HG03159 (cell line): ENCODE measurements at regions not wholly inside any gene's neighbourhood (a gene's known extent, or its start where the extent isn't known, plus 50 kb on each side); places are given as distances from the start of the nearest gene placed in this dataset.

ENCODE experiments used
- ATAC-seq: cut with Tn5 transposase; IDR thresholded peaks from one replicate; pipeline ENCODE4 v1.9.1; 2021; ENCODE audit warnings: mild to moderate bottlenecking, moderate library complexity; ENCODE audit not compliant: unreplicated experiment

- ATAC-seq: no peak
Measured at GRCh38 chr4:33306131-33306530, 2586.0 kb downstream of the PCDH7 start.

DNA sequence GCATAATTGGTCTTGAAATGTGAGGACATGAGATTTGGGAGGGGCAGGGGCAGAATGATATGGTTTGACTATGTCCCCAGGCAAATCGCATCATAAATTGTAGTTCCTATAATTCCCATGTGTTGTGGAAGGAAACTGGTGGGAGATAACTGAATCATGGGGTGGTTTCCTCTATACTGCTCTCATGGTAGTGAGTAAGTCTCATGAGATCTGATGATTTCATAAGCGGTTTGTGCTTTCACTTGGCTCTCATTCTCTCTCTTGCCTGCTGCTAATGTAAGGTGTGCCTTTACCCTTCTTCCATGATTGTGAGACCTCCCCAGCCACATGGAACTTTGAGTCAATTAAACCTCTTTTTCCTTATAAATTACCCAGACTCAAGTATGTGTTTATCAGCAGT is 2595.9 kb downstream of the PCDH7 start:
- ATAC-seq: no peak

DNA sequence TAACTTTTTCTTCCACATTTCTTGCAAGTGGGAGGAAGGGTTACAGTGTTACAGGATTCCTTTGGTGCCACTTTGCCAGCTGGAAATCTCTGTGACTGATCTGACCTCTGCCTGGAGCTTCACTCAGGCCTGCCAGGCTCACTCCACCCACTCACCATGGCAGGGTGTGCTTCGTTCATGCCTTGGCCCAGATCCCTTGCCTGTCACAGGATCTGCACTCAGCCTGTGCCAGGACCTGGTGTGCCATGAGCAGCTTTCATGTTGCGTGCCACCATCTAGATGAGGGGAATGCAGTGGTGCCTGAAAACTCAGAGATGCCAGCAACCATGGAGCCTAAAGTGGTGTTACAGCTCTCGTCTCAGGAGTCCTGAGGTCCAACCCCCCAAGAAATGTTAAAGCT is 2596.4 kb downstream of the PCDH7 start:
- ATAC-seq: no peak

DNA sequence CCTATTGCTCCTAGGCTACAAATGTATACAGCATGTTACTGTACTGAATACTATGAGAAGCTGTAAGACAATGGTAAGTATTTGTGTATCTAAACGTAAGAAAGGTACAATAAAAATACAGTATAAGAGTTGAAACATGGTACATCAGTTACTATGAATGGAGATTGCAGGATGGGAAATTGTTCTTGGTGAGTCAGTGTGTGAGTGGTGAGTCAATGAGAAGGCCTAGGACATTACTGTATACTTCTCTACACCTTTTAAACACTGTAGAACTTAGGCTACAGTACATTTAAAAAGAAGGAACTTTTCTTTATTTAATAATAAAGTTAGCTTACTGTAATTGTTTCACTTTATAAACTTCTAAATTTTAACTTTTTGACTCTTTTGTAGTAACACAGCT is 2603.2 kb downstream of the PCDH7 start:
- ATAC-seq: no peak

DNA sequence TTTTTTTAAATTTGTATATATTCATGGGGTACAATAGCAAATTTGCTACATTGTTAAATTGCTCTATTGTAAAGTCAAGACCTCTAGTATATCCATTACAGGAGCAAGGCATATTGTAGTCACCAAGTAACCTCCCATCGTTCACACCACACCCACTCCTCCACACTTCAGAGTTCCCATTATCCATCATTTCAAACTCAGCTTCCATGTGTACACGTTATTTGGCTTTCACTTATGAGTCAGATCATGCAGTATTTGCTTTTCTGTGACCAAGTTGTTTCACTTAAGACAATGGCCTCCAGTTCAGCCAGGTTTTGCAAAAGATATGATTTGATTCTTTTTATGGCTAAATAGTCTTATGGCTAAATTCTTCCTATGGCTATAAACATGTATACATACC is 2614.2 kb downstream of the PCDH7 start:
- ATAC-seq: no peak

GRCh38 chr4:33339762-33340161 is 2619.6 kb downstream of the PCDH7 start:
- ATAC-seq: no peak

GRCh38 chr4:33340168-33340567 is 2620.0 kb downstream of the PCDH7 start:
- ATAC-seq: no peak

DNA sequence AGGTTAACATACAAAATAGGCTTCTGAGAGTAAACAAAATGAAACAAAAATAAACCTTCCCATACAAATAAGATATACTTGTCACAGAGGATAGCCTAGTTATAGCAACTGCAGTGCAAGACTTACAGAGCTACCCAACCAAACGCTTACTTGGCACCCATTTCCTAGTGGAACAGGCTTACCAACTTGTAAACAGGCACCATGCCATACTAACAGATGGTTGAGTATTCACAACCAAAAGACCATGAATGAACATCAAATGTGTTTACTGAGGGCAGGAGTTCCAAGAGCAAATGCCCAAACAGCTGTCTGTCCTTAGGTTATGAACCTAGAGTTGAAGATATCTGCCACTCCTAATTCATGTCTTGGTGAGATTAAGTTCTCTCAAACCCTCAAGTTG is 2629.2 kb downstream of the PCDH7 start:
- ATAC-seq: no peak

DNA sequence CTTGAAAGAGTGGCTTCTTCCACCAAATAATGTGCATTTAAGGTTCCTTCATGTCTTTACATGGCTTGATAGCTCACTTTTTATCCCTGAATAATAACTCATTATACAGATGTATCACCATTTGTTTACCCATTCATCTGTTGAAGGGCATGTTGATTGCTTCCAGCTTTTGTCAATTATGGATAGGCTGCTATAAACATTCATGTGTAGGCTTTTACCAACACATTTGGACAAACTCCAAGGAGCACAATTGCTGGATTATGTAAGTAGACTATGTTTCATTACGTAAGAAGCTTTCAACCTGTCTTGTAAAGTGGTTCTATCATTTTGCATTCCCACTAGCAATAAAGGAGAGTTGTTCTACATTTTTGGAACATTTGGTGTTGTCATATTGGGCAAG is 2637.0 kb downstream of the PCDH7 start:
- no peak for ATAC-seq

DNA sequence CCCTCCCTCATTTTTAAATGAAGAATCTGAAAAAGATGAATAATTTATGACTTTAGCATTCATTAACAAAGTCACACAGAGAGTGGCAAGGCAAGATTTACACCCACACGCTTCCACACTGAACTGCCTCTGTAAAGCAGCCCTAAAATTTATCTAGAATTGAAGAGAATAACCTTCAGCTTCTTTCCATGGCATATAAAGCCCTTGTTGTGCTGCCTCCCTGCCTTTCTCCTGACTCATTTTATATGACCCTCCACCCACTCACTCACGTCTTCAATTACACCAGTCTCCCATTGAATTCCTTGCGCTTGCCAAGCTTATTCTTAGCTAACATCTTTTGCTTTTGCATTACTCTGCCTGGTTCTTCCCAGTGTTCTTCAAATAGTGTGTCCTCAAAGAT is 2649.3 kb downstream of the PCDH7 start:
- ATAC-seq: no peak

DNA sequence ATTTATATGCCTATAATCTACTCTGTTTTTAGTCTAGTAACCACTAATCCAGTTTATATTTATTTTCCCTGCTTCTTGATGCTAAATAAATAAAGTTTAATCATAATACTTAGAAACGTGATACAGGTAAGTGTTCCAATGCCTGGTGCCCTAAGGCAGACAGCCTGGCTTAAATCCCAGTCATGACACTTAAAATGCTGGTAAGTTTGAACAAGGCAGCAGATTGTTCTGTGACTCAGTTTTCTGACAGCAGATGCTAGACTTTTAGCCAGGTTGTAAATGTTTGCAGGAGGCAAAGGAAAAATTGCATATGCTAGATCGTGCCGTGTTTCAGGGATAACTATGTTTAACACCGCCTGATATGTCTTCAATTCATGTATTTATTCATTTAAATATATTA is 2661.6 kb downstream of the PCDH7 start:
- ATAC-seq: no peak

DNA sequence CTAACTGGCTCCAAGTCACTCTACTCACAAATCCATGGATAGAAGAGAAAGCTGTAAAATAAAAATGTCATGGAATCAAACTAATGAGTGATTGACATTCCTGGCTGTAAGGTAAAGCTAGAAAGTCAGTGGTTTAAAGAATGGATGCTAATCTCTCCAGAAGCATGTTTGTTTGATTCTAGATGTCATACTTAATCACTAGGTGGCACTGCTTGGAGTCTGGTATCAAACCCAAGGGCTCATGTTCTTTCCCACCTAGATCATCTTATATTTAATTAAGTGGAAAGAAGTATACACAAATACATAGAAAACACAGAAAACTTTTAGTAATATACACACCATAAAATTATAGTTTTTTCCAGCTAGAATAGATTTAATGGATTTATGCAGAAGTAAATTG is 2666.6 kb downstream of the PCDH7 start:
- ATAC-seq: no peak

DNA sequence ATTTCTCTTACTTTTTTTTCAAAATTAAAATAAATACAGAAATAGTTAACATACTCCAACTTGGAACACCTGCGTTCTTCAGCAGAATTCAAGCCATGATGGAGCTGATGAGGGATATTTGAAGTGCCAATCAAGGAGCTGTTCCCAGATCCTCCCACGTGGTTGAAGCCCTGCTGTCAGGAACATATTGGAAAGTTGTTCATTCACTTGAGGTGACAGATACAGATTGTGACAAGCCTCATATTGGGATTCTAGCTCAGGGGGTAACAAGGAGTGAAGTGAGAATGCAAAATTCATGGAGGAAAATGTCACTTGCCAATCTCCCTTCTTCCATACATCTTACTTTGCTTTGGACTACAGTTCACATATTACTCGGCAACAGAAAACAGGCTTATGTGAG is 2670.8 kb downstream of the PCDH7 start:
- no peak for ATAC-seq

DNA sequence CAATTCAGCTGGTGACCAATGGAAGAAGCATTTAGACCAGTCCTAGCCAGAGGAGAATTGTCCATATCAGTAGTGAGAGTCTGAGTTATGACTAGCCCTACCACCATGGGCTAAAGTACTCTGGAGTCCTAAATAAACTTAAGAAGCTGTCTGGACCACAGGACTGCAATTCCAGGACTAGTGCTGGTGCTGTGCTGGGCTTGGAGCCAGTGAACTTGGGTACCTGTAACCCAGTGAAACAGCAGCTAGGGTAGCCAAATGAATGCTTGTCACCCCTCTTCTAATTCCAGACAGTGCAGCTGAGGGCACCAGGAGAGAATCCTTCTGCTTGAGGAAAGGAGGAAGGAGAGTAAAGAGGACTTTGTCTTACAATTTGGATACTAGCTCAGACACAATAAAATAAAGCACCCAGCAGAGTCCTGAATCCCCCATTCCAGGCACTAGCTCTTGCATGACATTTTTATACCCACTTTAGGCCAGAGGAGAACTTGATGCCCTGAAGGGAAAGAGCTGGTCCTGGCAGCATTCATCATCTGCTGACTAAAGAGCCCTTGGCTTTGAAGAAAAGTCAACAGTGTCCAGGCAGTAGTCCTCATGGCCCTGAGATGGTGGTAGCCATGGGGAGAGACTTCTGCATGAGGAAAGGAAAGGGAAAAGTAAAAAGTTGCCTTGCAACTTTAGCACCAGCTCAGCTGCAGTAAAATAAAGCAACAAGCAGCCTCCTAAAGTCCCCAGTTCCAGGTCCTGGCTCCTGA is 2675.7 kb downstream of the PCDH7 start:
- ATAC-seq: no peak

DNA sequence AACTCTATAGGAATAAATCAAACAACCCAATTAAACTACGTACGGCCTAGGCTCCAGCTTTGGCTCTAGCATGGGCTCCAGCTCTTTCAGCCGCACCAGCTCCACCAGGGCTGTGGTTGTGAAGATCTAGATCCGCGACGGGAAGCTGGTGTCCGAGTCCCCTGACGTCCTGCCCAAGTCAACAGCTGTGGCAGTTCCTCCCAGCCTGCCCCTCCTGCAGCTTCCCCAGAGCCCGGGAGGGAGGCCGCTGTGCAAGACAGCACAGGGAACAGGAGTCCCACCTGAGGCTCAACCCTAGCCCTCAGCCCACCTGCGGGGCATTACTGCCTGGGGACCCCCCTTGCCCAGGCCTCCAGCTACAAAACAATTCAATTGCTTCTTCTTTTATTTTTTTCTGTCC is 2680.3 kb downstream of the PCDH7 start:
- ATAC-seq: no peak

DNA sequence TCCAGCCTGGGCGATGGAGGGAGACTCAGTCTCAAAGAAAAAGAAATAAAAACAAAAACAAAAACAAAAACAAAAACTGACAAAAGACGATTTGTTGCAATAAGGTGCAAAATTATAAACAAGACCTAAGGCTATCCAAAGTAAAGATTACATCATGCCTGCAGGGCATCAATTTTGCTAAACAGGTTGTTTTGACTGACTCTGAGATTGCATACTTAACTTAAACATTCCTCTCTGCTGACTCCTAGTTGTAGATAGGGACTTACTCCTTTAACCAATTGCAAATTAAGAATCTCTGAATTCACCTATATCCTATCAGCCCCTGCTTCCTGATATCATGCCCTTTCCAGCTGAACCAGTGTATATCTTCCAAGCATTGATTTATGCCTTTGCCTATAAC is 2687.3 kb downstream of the PCDH7 start:
- no peak for ATAC-seq

- ATAC-seq: no peak
Measured at GRCh38 chr4:33411182-33411581, 2691.0 kb downstream of the PCDH7 start.

DNA sequence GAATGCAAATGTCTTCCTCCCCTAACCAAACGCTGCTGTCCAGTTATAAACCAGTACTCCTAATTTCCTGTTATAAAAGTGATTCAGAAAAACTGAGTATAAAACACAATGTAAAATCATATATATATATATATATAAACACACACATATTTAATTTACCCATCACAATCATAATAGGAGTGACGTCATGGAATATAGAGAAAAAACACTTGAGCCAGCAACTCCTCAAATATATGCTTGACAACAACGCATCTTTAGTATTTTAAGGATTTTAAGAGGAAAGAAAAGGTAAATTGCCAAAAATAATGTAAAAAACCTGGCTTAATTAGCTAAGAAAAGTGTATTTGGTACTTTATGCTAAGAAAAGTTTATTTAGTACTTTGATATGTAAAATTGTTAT is 2701.7 kb downstream of the PCDH7 start:
- ATAC-seq: no peak

GRCh38 chr4:33422656-33423055 is 2702.5 kb downstream of the PCDH7 start:
- ATAC-seq: no peak

DNA sequence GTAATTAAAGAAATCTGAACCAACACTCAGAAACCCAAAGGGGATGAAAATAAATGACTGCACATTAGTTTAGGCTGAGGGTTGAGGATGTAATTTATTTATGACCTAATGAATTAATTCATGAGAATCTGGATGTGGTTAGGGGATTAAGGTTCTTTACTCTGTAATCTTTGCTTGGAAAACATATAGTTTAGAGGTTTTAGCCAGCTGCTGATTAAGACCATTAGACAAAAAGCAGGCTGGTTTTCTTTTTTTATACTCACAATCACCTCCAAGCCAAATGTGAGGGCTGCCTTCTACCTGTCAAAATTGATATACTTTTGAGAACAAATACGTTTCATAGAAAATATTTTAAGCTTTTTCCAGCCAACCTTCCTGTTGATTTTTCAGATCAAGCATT is 2705.8 kb downstream of the PCDH7 start:
- ATAC-seq: no peak

- no peak for ATAC-seq
Measured at GRCh38 chr4:33427676-33428075, 2707.5 kb downstream of the PCDH7 start.

- no peak for ATAC-seq
Measured at GRCh38 chr4:33429971-33430370, 2709.8 kb downstream of the PCDH7 start.

- no peak for ATAC-seq
Measured at GRCh38 chr4:33437406-33437805, 2717.2 kb downstream of the PCDH7 start.
